ENCODE measurements at regions not wholly inside any gene's neighbourhood (a gene's known extent, or its start where the extent isn't known, plus 50 kb on each side); places are given as distances from the start of the nearest gene placed in this dataset.

- TF ChIP-seq CTCF (conservative IDR thresholded peaks at IDR 0.05; ENCODE audit: low read depth, low read length) (no peak), POLR2A (IDR thresholded peaks at IDR 0.05; ENCODE audit: low read depth, low read length) (no peak), NFE2L2 (IDR thresholded peaks at IDR 0.05; ENCODE audit: low read depth, low read length) (no peak), MAFK (IDR thresholded peaks at IDR 0.05; ENCODE audit: low read depth, low read length) (no peak), USF2 (IDR thresholded peaks at IDR 0.05; ENCODE audit: low read depth, low read length) (no peak), RCOR1 (IDR thresholded peaks at IDR 0.05; ENCODE audit: insufficient replicate concordance, low read length) (no peak), FOS (IDR thresholded peaks at IDR 0.05; ENCODE audit: low read depth, low read length) (no peak), MXI1 (IDR thresholded peaks at IDR 0.05; ENCODE audit: borderline replicate concordance, low read depth, low read length) (no peak), MAZ (IDR thresholded peaks at IDR 0.05; ENCODE audit: borderline replicate concordance, low read depth, low read length) (no peak), RAD21 (IDR thresholded peaks at IDR 0.05; ENCODE audit: low read length) (no peak), RFX5 (IDR thresholded peaks at IDR 0.05; ENCODE audit: low read depth, low read length) (no peak), SMC3 (IDR thresholded peaks at IDR 0.05; ENCODE audit: low read depth, low read length) (no peak), CEBPB (IDR thresholded peaks at IDR 0.05; ENCODE audit: low read depth, low read length) (no peak)
- TF ChIP-seq, protein P1, sequence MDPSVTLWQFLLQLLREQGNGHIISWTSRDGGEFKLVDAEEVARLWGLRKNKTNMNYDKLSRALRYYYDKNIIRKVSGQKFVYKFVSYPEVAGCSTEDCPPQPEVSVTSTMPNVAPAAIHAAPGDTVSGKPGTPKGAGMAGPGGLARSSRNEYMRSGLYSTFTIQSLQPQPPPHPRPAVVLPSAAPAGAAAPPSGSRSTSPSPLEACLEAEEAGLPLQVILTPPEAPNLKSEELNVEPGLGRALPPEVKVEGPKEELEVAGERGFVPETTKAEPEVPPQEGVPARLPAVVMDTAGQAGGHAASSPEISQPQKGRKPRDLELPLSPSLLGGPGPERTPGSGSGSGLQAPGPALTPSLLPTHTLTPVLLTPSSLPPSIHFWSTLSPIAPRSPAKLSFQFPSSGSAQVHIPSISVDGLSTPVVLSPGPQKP (IDR thresholded peaks at IDR 0.05; ENCODE audit: borderline replicate concordance, low read depth, low read length): no peak
Measured at GRCh38 chr14:97271451-97271960, 474.3 kb downstream of the VRK1 start.

Data from IMR-90 (cell line).